ENCODE measurements at regions not wholly inside any gene's neighbourhood (a gene's known extent, or its start where the extent isn't known, plus 50 kb on each side); places are given as distances from the start of the nearest gene placed in this dataset.

DNA sequence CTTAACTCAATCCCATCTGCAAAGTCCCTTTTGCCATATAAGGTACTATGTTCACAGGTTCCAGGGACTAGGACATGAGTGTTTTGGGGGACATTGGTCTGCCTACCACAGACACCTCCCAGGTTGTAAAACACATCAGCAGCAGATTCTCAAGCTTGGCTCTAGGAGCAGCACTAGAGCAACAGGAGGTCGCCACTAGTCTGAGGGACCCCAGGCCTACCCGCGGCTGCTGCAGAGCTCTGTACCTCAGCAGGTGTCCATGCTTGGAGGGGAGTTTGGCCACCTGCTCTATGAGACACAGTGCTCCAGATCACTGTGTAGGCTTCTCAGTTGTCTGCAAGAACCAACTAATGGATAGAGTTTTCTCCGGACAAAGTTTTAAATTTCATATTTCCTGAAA is 262.2 kb upstream of the ARRDC3 start:
- TF ChIP-seq, protein P1, sequence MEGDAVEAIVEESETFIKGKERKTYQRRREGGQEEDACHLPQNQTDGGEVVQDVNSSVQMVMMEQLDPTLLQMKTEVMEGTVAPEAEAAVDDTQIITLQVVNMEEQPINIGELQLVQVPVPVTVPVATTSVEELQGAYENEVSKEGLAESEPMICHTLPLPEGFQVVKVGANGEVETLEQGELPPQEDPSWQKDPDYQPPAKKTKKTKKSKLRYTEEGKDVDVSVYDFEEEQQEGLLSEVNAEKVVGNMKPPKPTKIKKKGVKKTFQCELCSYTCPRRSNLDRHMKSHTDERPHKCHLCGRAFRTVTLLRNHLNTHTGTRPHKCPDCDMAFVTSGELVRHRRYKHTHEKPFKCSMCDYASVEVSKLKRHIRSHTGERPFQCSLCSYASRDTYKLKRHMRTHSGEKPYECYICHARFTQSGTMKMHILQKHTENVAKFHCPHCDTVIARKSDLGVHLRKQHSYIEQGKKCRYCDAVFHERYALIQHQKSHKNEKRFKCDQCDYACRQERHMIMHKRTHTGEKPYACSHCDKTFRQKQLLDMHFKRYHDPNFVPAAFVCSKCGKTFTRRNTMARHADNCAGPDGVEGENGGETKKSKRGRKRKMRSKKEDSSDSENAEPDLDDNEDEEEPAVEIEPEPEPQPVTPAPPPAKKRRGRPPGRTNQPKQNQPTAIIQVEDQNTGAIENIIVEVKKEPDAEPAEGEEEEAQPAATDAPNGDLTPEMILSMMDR (conservative IDR thresholded peaks at IDR 0.05) = no peak
- H3K27ac ChIP-seq = no peak overlapping the region

DNA sequence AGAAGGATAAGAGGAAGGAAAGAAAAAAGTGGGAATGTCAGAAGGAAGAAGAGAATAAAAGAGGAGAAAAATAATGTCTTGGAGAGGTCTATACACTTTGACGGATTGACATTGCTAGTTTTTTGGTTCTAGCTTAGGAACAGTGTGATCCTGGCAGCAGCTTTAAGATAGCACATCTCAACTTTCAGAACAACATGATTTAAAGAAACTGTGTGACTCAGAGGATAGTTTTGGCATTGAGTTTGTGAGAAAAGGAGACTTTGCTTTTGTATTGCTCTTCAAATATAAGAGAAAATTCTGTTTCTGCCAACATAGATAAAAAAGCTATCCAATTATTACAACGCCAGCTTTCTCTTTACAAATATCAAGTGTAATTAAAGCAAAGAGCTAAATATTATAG is 260.7 kb upstream of the ARRDC3 start:
- H3K27ac ChIP-seq = no peak overlapping the region
- TF ChIP-seq, protein P1 (conservative IDR thresholded peaks at IDR 0.05) = no peak

DNA sequence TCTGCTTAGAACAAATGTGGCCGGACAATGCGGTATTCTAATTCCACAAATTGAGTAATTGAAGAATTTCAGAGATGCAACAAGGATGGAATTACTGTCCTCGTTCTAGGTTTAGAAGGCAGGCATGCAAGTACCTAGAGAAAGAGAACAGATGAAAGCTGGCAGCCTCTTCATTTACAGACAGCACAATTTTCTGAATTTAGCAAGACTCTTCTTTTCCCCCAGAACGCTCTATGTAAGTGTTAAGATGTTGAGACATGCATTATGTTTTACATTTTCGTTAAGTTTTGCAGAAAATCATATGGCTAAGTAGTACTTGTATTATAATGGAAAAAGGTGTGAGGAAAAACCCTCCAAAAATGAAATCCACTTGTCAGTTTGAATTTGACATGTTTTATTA is 259.5 kb upstream of the ARRDC3 start:
- TF ChIP-seq, protein P1 (conservative IDR thresholded peaks at IDR 0.05) = no peak
- no peak overlapping the region for H3K27ac ChIP-seq

DNA sequence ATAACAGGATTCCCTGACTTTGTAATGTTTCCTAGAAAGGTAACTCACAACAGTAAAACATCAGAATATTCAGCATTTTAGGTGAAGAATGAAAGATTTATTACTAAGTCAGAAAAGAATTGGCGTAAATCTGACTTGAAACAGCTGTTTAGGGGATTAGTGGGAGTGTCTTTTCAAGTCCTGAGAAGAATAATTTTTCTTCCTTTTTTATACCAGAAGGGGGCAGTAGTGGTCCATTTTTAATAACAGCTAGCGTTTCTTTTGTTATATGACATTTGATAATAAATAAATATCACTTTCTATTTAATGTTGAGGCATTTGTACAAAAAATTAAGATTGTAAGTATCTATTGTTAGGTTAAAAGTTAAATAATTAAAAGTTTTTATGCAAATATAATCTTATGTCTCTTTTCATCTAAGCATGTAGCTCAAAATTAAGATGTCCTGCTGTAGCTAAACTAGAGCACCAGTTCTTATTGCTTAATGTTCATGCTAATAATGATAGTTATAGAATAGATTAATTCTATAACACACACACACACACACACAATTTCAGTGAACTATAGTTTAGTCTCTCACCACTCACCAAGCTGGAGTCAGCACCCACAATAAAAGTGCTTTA is 258.7 kb upstream of the ARRDC3 start:
- H3K27ac ChIP-seq = no peak overlapping the region
- TF ChIP-seq, protein P1 (conservative IDR thresholded peaks at IDR 0.05) = peak; percentile 61

DNA sequence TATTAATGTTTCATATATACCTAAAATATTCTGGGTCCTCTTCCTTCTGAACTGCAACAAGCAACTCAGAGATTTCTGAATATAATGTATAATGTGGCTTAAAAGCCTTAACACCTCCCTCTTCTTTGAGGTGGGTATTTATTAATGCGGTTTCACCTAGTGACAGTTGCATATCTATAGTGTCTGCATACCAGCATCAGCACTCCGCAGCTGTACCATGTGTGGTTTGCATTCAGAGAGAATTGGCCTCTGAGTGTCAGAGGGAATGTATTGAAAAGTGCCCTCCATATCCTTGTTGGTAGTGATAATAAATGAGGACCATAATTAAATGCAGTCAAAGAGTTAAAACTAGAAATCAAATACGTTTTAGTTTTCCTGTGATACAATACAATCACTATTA is 256.6 kb upstream of the ARRDC3 start:
- H3K27ac ChIP-seq = no peak overlapping the region
- TF ChIP-seq, protein P1 (conservative IDR thresholded peaks at IDR 0.05) = no peak

DNA sequence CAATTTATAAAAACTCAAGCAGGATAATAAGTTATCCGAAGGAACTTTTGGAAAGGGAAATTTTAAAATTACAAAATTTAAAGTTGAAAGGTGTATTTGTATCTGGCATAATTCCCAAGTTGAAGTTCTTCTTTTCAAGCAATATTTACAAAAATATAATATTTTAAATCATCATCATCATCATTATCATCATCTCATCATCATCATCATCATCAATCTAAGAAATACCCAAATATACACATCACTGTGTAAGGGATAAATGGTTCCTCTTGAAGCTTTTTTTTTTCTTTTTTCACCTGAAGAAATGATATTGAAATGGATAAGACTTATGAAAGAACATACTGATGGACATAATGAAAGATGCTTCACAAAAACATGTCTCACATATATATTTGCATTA is 254.9 kb upstream of the ARRDC3 start:
- TF ChIP-seq, protein P1 (conservative IDR thresholded peaks at IDR 0.05) = no peak

DNA sequence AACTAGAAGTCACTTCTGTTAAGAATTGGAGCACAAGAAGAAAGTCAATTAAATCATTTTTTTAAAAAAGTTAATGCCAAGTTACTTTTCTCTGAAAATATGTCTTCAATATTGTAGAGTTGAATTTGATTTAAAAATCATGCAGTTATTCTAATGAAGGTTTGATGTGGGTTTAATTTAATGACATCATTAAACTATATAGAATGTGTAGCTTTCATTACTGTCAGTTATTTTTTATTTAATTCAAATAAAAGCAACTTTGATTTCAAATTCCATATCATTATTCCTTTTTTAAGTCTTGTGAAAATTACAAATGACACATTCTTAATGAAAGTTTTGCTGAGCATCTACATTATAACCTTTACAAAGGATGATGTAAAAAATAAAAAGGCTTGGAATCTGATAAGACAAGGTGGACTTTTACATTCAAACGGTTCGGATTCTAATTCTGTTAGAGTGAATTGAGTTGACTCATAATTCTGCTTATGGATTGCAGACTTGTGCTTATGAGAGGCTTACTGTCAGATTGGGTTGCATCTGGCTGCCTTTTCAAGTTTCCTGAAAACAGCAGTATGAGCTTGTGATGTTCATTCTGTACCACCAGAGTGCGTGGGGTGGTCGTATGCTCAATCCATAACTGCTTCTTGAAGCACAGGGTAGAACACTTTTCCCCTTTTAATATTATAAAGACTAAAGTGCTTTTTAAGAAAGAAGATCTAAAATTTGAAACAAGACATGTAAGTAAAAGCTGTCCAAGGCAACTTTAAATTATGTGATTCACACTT is 253.0 kb upstream of the ARRDC3 start:
- TF ChIP-seq, protein P1 (conservative IDR thresholded peaks at IDR 0.05) = no peak
- no peak overlapping the region for H3K27ac ChIP-seq

More for the DNA sequence above, 254.9 kb upstream of the ARRDC3 start:
- no peak overlapping the region for H3K27ac ChIP-seq
